ENCODE measurements at regions not wholly inside any gene's neighbourhood (a gene's known extent, or its start where the extent isn't known, plus 50 kb on each side); places are given as distances from the start of the nearest gene placed in this dataset.

- DNase-seq (ENCODE audit: low read depth in 4 of 4, low spot score in 2 of 4): no peak
These were observed 289.8 kb upstream of the KLF6 start for GRCh38 chr10:4074545-4075407.

GRCh38 chr10:4073912-4074311, 288.9 kb upstream of the KLF6 start:
- DNase-seq (ENCODE audit: low read depth in 4 of 4, low spot score in 2 of 4): no peak

- no peak for DNase-seq (ENCODE audit: low read depth in 4 of 4, low spot score in 2 of 4)
These were observed 286.1 kb upstream of the KLF6 start for GRCh38 chr10:4070921-4071660.

GRCh38 chr10:4070184-4070583, 285.2 kb upstream of the KLF6 start:
- no peak for DNase-seq (ENCODE audit: low read depth in 4 of 4, low spot score in 2 of 4)

- DNase-seq (ENCODE audit: low read depth in 4 of 4, low spot score in 2 of 4): no peak
These were observed 284.5 kb upstream of the KLF6 start for GRCh38 chr10:4069491-4069890.

GRCh38 chr10:4068629-4069028, 283.6 kb upstream of the KLF6 start:
- no peak for DNase-seq (ENCODE audit: low read depth in 4 of 4, low spot score in 2 of 4)

- no peak for DNase-seq (ENCODE audit: low read depth in 4 of 4, low spot score in 2 of 4)
These were observed 283.0 kb upstream of the KLF6 start for GRCh38 chr10:4067931-4068561.

GRCh38 chr10:4067531-4067930, 282.5 kb upstream of the KLF6 start:
- no peak for DNase-seq (ENCODE audit: low read depth in 4 of 4, low spot score in 2 of 4)

GRCh38 chr10:4066581-4067390, 281.8 kb upstream of the KLF6 start:
- no peak for DNase-seq (ENCODE audit: low read depth in 4 of 4, low spot score in 2 of 4)

GRCh38 chr10:4064489-4064888, 279.5 kb upstream of the KLF6 start:
- DNase-seq (ENCODE audit: low read depth in 4 of 4, low spot score in 2 of 4): no peak

- no peak for DNase-seq (ENCODE audit: low read depth in 4 of 4, low spot score in 2 of 4)
These were observed 278.7 kb upstream of the KLF6 start for GRCh38 chr10:4063717-4064116.

GRCh38 chr10:4062751-4063150, 277.7 kb upstream of the KLF6 start:
- DNase-seq (ENCODE audit: low read depth in 4 of 4, low spot score in 2 of 4): no peak

GRCh38 chr10:4062072-4062471, 277.1 kb upstream of the KLF6 start:
- DNase-seq (ENCODE audit: low read depth in 4 of 4, low spot score in 2 of 4): no peak

GRCh38 chr10:4061441-4061951, 276.5 kb upstream of the KLF6 start:
- no peak for DNase-seq (ENCODE audit: low read depth in 4 of 4, low spot score in 2 of 4)

- DNase-seq (ENCODE audit: low read depth in 4 of 4, low spot score in 2 of 4): no peak
These were observed 274.6 kb upstream of the KLF6 start for GRCh38 chr10:4059471-4060138.

GRCh38 chr10:4058514-4059029, 273.6 kb upstream of the KLF6 start:
- DNase-seq (ENCODE audit: low read depth in 4 of 4, low spot score in 2 of 4): no peak

GRCh38 chr10:4057725-4058513, 272.9 kb upstream of the KLF6 start:
- no peak for DNase-seq (ENCODE audit: low read depth in 4 of 4, low spot score in 2 of 4)

- DNase-seq (ENCODE audit: low read depth in 4 of 4, low spot score in 2 of 4): no peak
These were observed 272.0 kb upstream of the KLF6 start for GRCh38 chr10:4057021-4057420.
